ENCODE measurements at regions not wholly inside any gene's neighbourhood (a gene's known extent, or its start where the extent isn't known, plus 50 kb on each side); places are given as distances from the start of the nearest gene placed in this dataset.
"Not testable (repeated sequence)": the region's sequence is repeated elsewhere in the genome, so short reads cannot be mapped to it uniquely, and the experiment has no call there.

DNA sequence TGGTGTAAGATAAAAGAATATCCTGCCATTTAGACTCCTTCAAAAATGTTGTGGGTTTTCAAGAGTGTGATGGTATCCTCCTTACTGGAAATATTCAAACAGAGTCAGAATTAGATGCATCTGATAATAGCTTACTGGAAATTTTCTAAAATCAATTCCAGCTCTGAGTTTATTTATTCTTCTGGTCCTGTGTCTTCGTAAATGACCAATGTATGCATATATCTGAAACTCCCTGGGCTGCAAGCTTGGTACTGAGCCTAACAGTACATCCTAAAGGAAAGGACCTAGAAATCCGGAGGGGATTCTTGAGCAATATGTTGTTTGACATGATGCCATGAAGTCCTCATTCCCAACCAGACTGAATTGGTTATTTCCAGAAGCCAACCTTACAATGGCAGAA lies 130.4 kb downstream of the KCNE4 start:
- Mint-ChIP-seq H3K27ac (no peak overlapping the region), H3K36me3 (ENCODE audit: low read depth) (no peaks in the 10 kb centered on the region), H3K27me3 (ENCODE audit: low read depth) (no peaks in the 10 kb centered on the region), H3K4me1 (no peaks in the 10 kb centered on the region), H3K9me3 (no peaks in the 10 kb centered on the region), H3K4me3 (no peak overlapping the region)
- TF ChIP-seq CTCF (IDR thresholded peaks at IDR 0.05; ENCODE audit: unreplicated experiment in 3 of 3), result no peak

- no peak overlapping the region for H3K27ac Mint-ChIP-seq
- no peak overlapping the region for H3K4me3 Mint-ChIP-seq
- no peak for TF ChIP-seq CTCF (IDR thresholded peaks at IDR 0.05; ENCODE audit: unreplicated experiment in 3 of 3)
- H3K36me3 Mint-ChIP-seq (ENCODE audit: low read depth), result no peaks in the 10 kb centered on the region
- H3K4me1 Mint-ChIP-seq, result no peaks in the 10 kb centered on the region
- H3K27me3 Mint-ChIP-seq (ENCODE audit: low read depth), result no peaks in the 10 kb centered on the region
- H3K9me3 Mint-ChIP-seq, result no peaks in the 10 kb centered on the region
Observed at GRCh38 chr2:223185638-223186037, 133.6 kb downstream of the KCNE4 start.

DNA sequence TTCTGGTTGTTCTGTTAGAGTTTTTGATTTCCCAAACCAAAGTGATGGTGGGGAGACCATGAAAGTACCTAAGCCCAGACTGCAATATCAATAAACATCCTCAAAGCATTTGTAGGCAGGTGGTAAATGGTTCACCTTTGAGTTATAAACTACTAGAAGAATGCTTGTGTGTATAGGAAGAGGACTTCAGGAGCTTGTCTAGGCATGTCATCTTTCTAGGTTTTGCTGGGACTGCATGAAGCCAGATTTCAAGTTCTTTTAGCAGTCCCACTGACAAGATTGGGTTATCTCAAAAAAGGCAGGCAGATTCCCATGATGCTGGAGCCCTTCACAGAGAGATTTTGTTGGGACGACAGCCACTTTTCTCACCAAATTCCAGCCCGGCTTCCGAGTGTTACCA lies 135.3 kb downstream of the KCNE4 start:
- Mint-ChIP-seq H3K4me1 (no peaks in the 10 kb centered on the region), H3K27ac (no peak overlapping the region), H3K4me3 (no peak overlapping the region), H3K36me3 (ENCODE audit: low read depth) (no peaks in the 10 kb centered on the region), H3K9me3 (no peaks in the 10 kb centered on the region), H3K27me3 (ENCODE audit: low read depth) (no peaks in the 10 kb centered on the region)
- TF ChIP-seq CTCF (IDR thresholded peaks at IDR 0.05; ENCODE audit: unreplicated experiment in 3 of 3), result no peak

GRCh38 chr2:223190561-223191206 lies 138.7 kb downstream of the KCNE4 start:
- not testable (repeated sequence) for H3K36me3 Mint-ChIP-seq (ENCODE audit: low read depth); H3K4me1 Mint-ChIP-seq; H3K27ac Mint-ChIP-seq; H3K4me3 Mint-ChIP-seq; H3K27me3 Mint-ChIP-seq (ENCODE audit: low read depth)
- H3K9me3 Mint-ChIP-seq, result peaks cover 15% of the 10 kb centered on the region

DNA sequence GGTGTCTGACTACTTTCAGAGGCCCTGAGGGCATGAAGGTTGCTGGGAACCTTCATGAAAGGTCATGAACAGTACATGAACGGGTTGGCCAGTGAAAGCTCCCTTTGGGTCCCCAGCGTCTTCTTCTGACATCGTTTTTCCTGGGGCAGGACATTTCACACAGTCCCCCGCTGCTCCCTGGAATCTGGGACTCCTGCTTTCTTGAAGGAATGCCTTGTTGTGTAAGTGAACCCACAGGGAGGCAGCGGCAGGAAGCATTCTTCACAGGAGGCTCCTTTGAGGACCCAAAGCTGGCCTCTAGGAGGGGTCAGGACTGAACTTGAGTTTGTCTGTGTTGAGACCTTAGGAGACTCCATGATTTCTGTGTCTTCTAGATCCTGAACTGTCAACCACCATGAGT lies 144.3 kb downstream of the KCNE4 start:
- peaks cover 15% of the 10 kb centered on the region for H3K9me3 Mint-ChIP-seq
- H3K27me3 Mint-ChIP-seq (ENCODE audit: low read depth), result no peaks in the 10 kb centered on the region
- H3K36me3 Mint-ChIP-seq (ENCODE audit: low read depth), result no peaks in the 10 kb centered on the region
- H3K27ac Mint-ChIP-seq, result no peak overlapping the region
- H3K4me1 Mint-ChIP-seq, result no peaks in the 10 kb centered on the region
- no peak for TF ChIP-seq CTCF (IDR thresholded peaks at IDR 0.05; ENCODE audit: unreplicated experiment in 3 of 3)
- no peak overlapping the region for H3K4me3 Mint-ChIP-seq

DNA sequence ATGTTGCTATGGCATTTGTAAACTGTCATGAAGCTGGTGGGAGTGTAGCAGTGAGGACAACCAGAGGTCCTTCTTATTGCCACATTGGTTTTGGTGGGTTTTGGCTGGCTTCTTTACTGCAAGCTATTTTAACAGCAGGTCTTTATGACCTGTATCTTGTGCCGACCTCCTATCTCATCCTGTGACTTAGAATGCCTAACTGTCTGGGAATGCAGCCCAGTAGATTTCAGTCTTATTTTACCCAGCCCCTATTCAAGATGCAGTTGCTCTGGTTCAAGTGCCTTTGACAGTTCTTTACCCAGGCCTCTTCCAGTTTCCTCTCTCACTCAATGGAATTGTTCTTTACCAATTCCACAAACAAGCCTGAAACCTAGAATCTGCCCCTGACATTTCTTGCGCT lies 145.1 kb downstream of the KCNE4 start:
- Mint-ChIP-seq H3K27ac (no peak overlapping the region), H3K4me1 (no peaks in the 10 kb centered on the region), H3K27me3 (ENCODE audit: low read depth) (no peaks in the 10 kb centered on the region), H3K9me3 (peaks cover 15% of the 10 kb centered on the region), H3K4me3 (no peak overlapping the region), H3K36me3 (ENCODE audit: low read depth) (no peaks in the 10 kb centered on the region)
- TF ChIP-seq CTCF (IDR thresholded peaks at IDR 0.05; ENCODE audit: unreplicated experiment in 3 of 3), result no peak

Measured in nephron (organoid).